ENCODE measurements at regions not wholly inside any gene's neighbourhood (a gene's known extent, or its start where the extent isn't known, plus 50 kb on each side); places are given as distances from the start of the nearest gene placed in this dataset.

DNA sequence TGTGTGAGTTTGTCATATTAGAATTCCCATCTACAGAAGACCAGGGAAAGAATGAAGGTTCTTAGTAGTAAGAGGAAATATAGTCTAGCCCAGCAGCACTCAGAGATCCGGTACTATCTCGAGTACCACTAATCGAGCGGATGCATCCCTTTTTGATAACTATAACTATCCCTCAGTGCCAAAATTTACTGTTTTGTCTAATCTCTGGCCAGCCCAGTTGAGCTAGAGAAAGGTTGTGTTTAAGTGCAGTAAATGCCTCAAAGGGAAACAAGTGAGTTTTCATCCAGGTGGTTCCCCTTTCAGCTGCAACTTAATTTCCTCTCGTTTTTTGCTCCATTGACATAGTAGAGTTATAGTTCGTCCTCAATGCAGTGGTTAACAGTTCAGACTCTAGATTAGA is 146.7 kb downstream of the GPBP1 start (continued):
- TF ChIP-seq, protein P1, sequence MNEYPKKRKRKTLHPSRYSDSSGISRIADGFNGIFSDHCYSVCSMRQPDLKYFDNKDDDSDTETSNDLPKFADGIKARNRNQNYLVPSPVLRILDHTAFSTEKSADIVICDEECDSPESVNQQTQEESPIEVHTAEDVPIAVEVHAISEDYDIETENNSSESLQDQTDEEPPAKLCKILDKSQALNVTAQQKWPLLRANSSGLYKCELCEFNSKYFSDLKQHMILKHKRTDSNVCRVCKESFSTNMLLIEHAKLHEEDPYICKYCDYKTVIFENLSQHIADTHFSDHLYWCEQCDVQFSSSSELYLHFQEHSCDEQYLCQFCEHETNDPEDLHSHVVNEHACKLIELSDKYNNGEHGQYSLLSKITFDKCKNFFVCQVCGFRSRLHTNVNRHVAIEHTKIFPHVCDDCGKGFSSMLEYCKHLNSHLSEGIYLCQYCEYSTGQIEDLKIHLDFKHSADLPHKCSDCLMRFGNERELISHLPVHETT (tag by site-specific recombination; IDR thresholded peaks at IDR 0.05) = no peak
- no peak for TF ChIP-seq ZNF426 (tag by site-specific recombination; IDR thresholded peaks at IDR 0.05)
- TF ChIP-seq, protein P2, sequence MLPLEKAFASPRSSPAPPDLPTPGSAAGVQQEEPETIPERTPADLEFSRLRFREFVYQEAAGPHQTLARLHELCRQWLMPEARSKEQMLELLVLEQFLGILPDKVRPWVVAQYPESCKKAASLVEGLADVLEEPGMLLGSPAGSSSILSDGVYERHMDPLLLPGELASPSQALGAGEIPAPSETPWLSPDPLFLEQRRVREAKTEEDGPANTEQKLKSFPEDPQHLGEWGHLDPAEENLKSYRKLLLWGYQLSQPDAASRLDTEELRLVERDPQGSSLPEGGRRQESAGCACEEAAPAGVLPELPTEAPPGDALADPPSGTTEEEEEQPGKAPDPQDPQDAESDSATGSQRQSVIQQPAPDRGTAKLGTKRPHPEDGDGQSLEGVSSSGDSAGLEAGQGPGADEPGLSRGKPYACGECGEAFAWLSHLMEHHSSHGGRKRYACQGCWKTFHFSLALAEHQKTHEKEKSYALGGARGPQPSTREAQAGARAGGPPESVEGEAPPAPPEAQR (tag by site-specific recombination; IDR thresholded peaks at IDR 0.05) = no peak
- no peak for TF ChIP-seq ZNF530 (tag by site-specific recombination; IDR thresholded peaks at IDR 0.05; ENCODE audit: low read depth)
- TF ChIP-seq ZNF140 (tag by site-specific recombination; IDR thresholded peaks at IDR 0.05) = no peak
- TF ChIP-seq ZNF155 (tag by site-specific recombination; IDR thresholded peaks at IDR 0.05) = no peak
- no peak for TF ChIP-seq ZNF610 (tag by site-specific recombination; IDR thresholded peaks at IDR 0.05; ENCODE audit: borderline replicate concordance)
- no peak for TF ChIP-seq ZFHX2 (tag by site-specific recombination; conservative IDR thresholded peaks at IDR 0.05)

DNA sequence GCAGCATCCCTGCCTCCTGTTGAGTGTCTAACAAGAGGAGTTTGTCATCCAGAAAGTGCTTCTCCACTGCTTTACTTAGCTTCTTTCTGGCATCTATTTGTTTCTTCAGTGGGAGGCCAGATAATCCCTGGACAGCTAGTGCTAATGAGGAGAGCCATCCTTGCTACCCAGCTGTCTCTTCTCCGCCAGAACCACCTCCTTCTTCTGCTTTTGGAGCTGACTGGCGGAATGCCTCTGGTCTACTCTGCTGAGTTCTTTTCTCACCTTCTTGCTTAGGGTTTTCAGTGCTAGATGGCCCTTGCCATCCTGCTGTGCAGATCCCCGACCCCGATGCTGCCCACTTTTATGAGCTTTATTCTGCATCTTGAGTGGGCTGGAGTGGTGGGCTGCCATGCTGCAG is 145.8 kb downstream of the GPBP1 start:
- CTCF ChIA-PET = no interaction called here
- Histone ChIP-seq H3K27ac (ENCODE audit: extremely low read depth, low read depth, low read length) (no peak overlapping the region), H3K36me3 (ENCODE audit: control insufficient read depth in 2 of 2, insufficient read depth in 1 of 2, low read length in 2 of 2) (no peaks in the 10 kb centered on the region), H3K4me1 (ENCODE audit: control insufficient read depth, insufficient read depth, low read length) (no peaks in the 10 kb centered on the region), H3K4me3 (ENCODE audit: low read depth, low read length) (no peak overlapping the region), H3K9me3 (ENCODE audit: control insufficient read depth, insufficient read depth, low read depth, low read length) (no peaks in the 10 kb centered on the region)
- TF ChIP-seq WT1 (tag by site-specific recombination; IDR thresholded peaks at IDR 0.05) = no peak
- no peak for TF ChIP-seq ZNF202 (tag by site-specific recombination; IDR thresholded peaks at IDR 0.05; ENCODE audit: borderline replicate concordance)
- TF ChIP-seq KLF16 (tag by site-specific recombination; IDR thresholded peaks at IDR 0.05) = no peak
- TF ChIP-seq ZNF624 (tag by site-specific recombination; IDR thresholded peaks at IDR 0.05) = no peak
- no peak for TF ChIP-seq ZNF416 (tag by site-specific recombination; IDR thresholded peaks at IDR 0.05)
- no peak for TF ChIP-seq ZNF175 (tag by site-specific recombination; IDR thresholded peaks at IDR 0.05)
- TF ChIP-seq HOXA7 (CRISPR knock-in tag; IDR thresholded peaks at IDR 0.05; ENCODE audit: borderline replicate concordance) = no peak
- TF ChIP-seq, protein P2 (tag by site-specific recombination; IDR thresholded peaks at IDR 0.05) = no peak
- TF ChIP-seq SP7 (tag by site-specific recombination; IDR thresholded peaks at IDR 0.05) = no peak
- TF ChIP-seq ZNF664 (tag by site-specific recombination; IDR thresholded peaks at IDR 0.05) = no peak
- TF ChIP-seq ZNF510 (tag by site-specific recombination; IDR thresholded peaks at IDR 0.05; ENCODE audit: insufficient replicate concordance) = no peak
- POLR2A ChIA-PET = no interaction called here

DNA sequence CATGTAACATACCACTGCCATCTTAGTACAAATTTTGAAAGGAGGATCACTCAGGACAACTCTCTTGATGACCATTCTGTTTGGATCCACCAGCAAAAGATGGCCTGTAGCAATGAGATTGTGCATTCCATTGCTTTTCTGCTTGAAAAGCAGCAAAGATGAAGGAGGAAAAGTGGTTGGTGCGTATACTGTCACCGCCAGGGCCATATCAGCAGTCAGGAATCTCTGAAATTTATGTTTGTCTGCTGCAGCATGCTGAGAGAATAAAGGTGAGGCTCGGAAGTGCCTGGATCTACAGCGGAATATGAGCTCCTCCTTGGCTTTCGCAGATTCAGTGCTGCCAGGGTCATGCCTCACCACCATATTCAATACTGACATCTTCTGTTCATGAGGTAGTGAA is 144.4 kb downstream of the GPBP1 start:
- Histone ChIP-seq H3K4me3 (ENCODE audit: low read depth, low read length) (no peak overlapping the region), H3K4me1 (ENCODE audit: control insufficient read depth, insufficient read depth, low read length) (no peaks in the 10 kb centered on the region), H3K36me3 (ENCODE audit: control insufficient read depth in 2 of 2, insufficient read depth in 1 of 2, low read length in 2 of 2) (no peaks in the 10 kb centered on the region), H3K27ac (ENCODE audit: extremely low read depth, low read depth, low read length) (no peak overlapping the region), H3K9me3 (ENCODE audit: control insufficient read depth, insufficient read depth, low read depth, low read length) (no peaks in the 10 kb centered on the region)
- ChIA-PET CTCF (no interaction called here), POLR2A (no interaction called here)
- TF ChIP-seq ZNF350 (tag by site-specific recombination; IDR thresholded peaks at IDR 0.05) = no peak
- TF ChIP-seq, protein P3, sequence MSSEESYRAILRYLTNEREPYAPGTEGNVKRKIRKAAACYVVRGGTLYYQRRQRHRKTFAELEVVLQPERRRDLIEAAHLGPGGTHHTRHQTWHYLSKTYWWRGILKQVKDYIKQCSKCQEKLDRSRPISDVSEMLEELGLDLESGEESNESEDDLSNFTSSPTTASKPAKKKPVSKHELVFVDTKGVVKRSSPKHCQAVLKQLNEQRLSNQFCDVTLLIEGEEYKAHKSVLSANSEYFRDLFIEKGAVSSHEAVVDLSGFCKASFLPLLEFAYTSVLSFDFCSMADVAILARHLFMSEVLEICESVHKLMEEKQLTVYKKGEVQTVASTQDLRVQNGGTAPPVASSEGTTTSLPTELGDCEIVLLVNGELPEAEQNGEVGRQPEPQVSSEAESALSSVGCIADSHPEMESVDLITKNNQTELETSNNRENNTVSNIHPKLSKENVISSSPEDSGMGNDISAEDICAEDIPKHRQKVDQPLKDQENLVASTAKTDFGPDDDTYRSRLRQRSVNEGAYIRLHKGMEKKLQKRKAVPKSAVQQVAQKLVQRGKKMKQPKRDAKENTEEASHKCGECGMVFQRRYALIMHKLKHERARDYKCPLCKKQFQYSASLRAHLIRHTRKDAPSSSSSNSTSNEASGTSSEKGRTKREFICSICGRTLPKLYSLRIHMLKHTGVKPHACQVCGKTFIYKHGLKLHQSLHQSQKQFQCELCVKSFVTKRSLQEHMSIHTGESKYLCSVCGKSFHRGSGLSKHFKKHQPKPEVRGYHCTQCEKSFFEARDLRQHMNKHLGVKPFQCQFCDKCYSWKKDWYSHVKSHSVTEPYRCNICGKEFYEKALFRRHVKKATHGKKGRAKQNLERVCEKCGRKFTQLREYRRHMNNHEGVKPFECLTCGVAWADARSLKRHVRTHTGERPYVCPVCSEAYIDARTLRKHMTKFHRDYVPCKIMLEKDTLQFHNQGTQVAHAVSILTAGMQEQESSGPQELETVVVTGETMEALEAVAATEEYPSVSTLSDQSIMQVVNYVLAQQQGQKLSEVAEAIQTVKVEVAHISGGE (tag by site-specific recombination; conservative IDR thresholded peaks at IDR 0.05; ENCODE audit: low read depth) = no peak
- TF ChIP-seq SETDB1 (IDR thresholded peaks at IDR 0.05; ENCODE audit: insufficient read length, low read length) = no peak
- no peak for TF ChIP-seq KLF9 (tag by site-specific recombination; IDR thresholded peaks at IDR 0.05; ENCODE audit: low read depth)
- TF ChIP-seq, protein P4, sequence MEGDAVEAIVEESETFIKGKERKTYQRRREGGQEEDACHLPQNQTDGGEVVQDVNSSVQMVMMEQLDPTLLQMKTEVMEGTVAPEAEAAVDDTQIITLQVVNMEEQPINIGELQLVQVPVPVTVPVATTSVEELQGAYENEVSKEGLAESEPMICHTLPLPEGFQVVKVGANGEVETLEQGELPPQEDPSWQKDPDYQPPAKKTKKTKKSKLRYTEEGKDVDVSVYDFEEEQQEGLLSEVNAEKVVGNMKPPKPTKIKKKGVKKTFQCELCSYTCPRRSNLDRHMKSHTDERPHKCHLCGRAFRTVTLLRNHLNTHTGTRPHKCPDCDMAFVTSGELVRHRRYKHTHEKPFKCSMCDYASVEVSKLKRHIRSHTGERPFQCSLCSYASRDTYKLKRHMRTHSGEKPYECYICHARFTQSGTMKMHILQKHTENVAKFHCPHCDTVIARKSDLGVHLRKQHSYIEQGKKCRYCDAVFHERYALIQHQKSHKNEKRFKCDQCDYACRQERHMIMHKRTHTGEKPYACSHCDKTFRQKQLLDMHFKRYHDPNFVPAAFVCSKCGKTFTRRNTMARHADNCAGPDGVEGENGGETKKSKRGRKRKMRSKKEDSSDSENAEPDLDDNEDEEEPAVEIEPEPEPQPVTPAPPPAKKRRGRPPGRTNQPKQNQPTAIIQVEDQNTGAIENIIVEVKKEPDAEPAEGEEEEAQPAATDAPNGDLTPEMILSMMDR (tag by site-specific recombination; IDR thresholded peaks at IDR 0.05) = no peak
